Activated effector memory CD4-positive, alpha-beta T cell treated with anti-CD3 and anti-CD28 coated beads, Interleukin-2, amount 50 U/mL, for 16 hours (primary cell): ENCODE measurements at regions not wholly inside any gene's neighbourhood (a gene's known extent, or its start where the extent isn't known, plus 50 kb on each side); places are given as distances from the start of the nearest gene placed in this dataset.
"Not testable (repeated sequence)": the region's sequence is repeated elsewhere in the genome, so short reads cannot be mapped to it uniquely, and the experiment has no call there.

ENCODE experiments used
- DNase-seq: peaks from one replicate; pipeline ENCODE4 v3.0.0-alpha.2; 2020

DNA sequence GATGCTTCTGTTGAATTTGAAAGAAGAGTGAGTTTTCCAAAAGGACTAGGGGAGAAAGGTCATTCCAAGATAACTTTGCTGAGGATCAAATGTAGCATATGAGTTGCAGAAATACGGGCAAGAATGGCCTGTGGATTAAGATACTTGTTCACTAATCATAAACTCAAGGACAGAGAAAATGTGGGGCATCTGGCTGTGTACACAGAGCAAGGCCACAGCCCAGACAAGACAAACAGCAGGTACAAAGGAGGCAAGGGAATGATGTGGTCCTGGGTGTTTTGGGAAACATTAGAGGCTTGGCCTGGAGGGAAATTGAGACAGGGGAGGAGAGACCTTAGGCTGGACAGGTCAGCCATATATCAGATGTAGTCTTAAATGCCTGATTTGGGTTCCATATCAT, 254.8 kb downstream of the TTC32 start:
- no peak for DNase-seq

- DNase-seq: no peak
These were observed 257.0 kb downstream of the TTC32 start for GRCh38 chr2:19644763-19645162.

- no peak for DNase-seq
These were observed 258.7 kb downstream of the TTC32 start for GRCh38 chr2:19643117-19643518.

- no peak for DNase-seq
These were observed 259.3 kb downstream of the TTC32 start for GRCh38 chr2:19642501-19642900.

- DNase-seq: no peak
These were observed 265.8 kb downstream of the TTC32 start for GRCh38 chr2:19635951-19636510.

DNA sequence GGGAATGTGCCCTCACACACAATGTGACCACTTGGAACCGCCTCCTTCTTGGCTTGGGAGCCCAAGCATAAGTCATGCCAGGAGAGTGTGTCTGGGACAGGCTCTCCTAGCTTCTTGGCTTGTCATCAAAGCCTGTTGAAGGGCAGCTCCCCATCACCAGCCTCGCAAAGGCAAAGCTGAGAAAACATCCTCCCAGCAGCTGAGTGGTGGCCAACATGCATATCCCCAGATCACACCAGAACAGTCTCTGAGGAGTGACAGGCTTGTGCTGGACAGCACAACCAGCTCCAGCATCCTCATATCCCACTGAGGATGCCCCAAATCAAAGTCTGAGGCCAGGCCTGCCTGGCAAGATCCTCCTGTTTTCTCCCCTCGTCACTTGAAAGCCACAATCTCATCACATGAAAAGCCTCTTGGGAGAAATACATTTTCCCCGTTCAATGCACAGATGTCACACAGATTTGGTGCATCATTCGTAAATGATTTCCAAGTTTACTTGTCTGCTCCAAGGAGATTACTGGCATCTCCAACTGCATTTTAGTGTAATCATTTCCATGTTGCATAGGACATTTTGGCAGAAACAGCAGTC, 269.3 kb downstream of the TTC32 start:
- no peak for DNase-seq

DNA sequence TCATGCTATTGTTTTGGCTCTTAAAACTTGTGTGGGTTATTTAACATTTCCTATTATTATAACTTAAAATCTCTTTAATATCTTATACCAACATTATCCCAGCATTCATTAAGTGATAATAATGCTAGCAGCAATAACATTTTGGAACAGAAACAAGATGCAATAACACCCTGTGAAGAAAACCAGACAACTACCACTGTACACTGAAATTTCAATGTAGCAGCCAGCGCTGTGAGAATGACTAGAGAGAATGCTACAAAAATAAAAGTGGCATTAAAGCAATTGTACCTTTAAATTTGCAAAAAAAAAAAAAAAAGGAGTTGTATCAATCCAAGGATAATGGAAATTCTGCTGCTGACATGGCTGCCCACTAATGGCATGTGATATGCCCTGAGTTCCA, 269.9 kb downstream of the TTC32 start:
- no peak for DNase-seq

DNA sequence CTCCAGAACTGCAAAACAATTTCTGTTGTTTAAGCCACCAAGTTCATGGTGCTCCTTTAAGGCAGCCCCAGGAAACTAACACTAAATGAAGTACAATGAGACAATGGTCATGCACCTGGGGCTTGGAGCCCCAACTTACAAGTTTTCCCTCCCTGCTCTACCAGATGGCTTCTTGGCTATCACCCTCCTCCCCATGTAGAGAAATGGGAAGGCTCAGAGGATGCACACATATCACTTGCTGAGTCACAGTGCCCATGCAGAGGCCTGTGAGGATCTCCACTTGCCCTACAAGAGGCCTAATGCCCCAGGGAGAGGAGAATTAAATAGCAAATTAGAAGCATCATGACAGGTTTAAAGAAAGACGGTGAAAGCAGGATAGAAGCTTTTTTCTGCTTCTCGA, 270.9 kb downstream of the TTC32 start:
- DNase-seq: no peak

DNA sequence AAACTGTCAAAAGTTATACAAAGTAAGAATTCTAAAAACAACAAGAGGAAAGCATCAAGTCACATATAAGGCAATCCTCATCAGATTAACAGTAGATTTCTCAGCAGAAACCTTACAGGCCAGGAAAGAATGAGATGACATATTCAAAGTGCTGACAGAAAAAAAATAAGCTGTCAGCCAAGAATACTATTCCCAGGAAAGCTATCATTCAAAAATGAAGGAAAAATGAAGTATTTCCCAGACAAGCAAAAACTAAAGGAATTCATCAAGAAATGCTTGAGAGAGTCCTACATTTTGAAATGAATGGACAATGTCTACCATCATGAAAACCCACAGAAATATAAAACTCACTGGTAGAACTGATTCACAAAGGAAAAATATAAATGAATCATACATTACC, 268.9 kb upstream of the OSR1 start:
- no peak for DNase-seq

DNA sequence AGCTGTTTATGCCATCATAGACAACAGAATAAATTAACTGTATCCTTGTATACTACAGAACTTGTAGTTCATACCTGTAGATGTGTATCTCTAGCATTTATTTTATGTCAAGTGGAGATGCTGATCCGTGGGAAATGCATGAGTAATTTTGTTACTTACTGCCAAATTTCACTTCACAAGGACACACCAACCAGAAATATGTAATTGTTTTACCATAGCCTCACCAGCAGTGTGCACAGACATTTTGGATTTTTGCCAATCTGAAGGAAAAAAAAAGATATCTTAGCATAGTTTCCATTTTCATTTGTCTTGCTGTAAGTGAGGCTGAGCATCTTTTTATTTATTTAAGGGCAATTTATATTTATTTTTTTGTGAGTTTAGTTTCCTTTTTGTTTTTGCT, 265.1 kb upstream of the OSR1 start:
- DNase-seq: no peak

- no peak for DNase-seq
These were observed 258.9 kb upstream of the OSR1 start for GRCh38 chr2:19617257-19617848.

DNA sequence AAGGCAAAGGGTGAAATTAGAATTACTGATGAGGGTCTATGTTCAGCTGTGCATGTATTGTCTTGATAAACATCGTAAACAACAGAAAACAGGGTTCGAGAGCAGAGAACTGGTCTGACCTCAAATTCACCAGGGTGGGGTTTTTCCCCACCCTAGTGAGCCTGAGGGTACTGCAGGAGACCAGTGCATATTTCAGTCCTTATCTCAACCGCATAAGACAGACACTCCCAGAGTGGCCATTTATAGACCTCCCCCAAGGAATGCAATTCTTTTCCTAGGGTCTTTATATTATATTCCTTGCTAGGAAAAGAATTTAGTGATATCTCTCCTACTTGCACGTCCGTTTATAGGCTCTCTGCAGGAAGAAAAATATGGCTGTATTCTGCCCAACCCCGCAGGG, 257.0 kb upstream of the OSR1 start:
- not testable (repeated sequence) for DNase-seq

GRCh38 chr2:19614066-19614465, 255.6 kb upstream of the OSR1 start:
- DNase-seq: no peak

GRCh38 chr2:19611491-19612332, 253.3 kb upstream of the OSR1 start:
- DNase-seq: no peak

DNA sequence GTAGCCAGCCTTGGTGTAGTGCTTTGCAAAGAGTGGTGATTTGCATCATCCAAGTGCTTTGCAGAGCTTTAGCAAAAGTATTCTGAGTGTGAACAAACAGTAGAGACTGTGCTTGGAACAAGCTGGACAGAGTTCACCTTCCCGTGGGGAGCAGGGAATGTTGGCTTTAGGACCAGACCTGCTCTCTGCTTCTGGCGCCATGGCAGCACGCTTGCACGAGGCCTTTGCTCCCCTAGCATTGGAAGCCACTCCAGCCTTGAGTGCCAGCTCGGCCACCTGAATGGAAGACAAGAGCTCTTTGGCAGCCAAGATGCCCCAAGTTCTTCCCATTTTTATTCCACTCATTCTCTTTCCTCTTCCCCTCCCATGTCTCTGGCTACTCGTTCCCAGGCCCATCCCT, 250.8 kb upstream of the OSR1 start:
- no peak for DNase-seq

- DNase-seq: no peak
These were observed 249.7 kb upstream of the OSR1 start for GRCh38 chr2:19607931-19608771.

DNA sequence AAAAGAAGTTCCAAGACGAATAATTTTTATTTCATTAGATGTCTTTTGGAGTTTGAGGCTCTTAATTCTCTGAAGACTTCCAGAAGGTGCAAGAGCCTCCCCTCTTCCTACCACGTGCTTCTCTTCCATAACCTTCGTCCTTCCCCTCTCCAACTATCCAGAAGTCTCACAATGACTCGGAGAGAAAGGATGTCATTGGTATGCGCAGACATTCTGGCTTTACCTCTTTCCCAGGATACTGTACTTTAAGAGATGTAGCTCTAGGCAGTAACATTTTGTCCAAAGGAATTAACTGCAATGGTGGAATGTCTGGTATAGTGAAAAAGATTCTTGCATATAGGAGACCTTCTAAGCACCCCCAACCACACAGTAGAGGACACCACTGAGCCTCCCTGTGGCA, 249.0 kb upstream of the OSR1 start:
- DNase-seq: no peak

GRCh38 chr2:19600982-19601381, 242.6 kb upstream of the OSR1 start:
- no peak for DNase-seq

DNA sequence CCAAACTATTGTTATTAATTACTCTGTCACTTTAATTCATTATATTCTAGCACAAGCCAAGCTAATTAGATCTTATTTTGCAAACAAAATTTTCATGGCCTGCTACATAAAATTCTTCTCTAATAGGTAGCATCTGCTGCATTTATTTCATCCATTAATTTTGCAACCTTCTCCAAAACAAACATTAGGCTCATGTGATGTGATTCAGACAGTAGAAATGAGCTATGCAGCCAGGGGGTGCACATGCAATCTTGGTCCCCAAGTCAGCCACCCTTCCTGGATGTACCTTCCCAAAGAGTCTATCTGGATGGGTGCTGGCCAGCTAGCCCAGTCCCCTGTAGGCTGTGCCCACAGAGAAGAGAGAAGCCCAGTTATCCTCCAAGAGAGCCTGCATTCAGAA, 242.1 kb upstream of the OSR1 start:
- no peak for DNase-seq

GRCh38 chr2:19598971-19599370, 240.5 kb upstream of the OSR1 start:
- DNase-seq: no peak

- no peak for DNase-seq
These were observed 233.8 kb upstream of the OSR1 start for GRCh38 chr2:19592197-19592596.

DNA sequence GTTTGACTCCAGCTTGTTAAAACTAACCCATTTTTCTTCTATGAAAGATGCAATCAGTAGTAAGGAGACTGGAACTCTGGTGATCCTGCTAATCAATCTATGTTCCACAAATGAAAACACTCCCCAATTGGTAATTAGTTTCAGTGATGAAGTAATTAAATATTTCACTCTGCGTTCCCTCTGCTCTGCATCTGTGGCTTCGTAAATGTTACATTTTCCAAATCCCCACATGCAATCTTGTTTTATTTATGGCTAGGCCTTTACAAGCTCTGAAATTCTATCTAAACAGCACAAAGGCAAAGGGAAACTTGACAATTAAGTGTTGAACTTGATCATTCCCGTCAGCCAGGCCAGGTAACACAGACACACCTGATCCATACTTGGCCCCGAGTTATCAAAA, 231.4 kb upstream of the OSR1 start:
- no peak for DNase-seq

DNA sequence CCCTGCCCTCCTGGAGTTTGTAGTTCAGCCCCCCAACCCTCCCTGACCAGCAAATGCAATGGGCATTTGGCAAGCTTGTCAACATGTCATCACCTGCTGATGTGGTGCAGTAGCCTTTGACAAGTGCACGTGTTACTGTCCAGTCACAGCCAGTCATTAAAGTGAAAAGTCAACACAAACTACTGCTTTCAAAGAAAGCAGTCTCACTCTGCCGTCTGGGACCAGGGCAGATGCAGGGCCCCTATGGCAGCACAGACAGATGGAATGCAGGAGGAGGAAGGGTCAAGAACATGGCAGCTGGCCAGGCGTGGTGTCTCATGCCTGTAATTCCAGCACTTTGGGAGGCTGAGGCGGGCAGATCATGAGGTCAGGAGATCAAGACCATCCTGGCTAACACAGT, 222.4 kb upstream of the OSR1 start:
- no peak for DNase-seq
